GM23338 (cell line): ENCODE measurements at regions not wholly inside any gene's neighbourhood (a gene's known extent, or its start where the extent isn't known, plus 50 kb on each side); places are given as distances from the start of the nearest gene placed in this dataset.

Experiments
- ATAC-seq: fragments of 200-7000 bp; cut with Tn5 transposase; 3 replicates; pipeline ENCODE4 v1.9.1; 2020
- DNase-seq: peaks from one replicate; pipeline ENCODE4 v3.0.0-alpha.2; 2015; ENCODE audit warnings: low spot score
- H2AFZ ChIP-seq: fragments of 200-600 bp; sonication (generic); 2 replicates; pipeline ENCODE4 v1.8.0; 2016; ENCODE audit warnings: antibody characterized with exemption, mild to moderate bottlenecking, moderate library complexity
- H3F3A ChIP-seq: fragments of 200-600 bp; sonication (generic); replicated peaks from 2 replicates; pipeline ENCODE4 v1.8.0; 2017; ENCODE audit warnings: antibody characterized with exemption, mixed run types, low read depth
- H3K27ac ChIP-seq: fragments of 200-600 bp; sonication (generic); 2 replicates; pipeline ENCODE4 v1.6.1; 2016; ENCODE audit warnings: low read depth
- H3K27me3 ChIP-seq: fragments of 200-600 bp; sonication (generic); 2 replicates; pipeline ENCODE4 v1.8.0; 2016; ENCODE audit warnings: mild to moderate bottlenecking, mixed run types, moderate library complexity; ENCODE audit not compliant: insufficient read depth
- H3K36me3 ChIP-seq: fragments of 200-600 bp; sonication (generic); 2 replicates; pipeline ENCODE4 v1.8.0; 2016; ENCODE audit warnings: mild to moderate bottlenecking; ENCODE audit not compliant: insufficient read depth
- H3K4me1 ChIP-seq: fragments of 200-600 bp; sonication (generic); 2 replicates; pipeline ENCODE4 v1.8.0; 2016; ENCODE audit warnings: mild to moderate bottlenecking, moderate library complexity; ENCODE audit not compliant: insufficient read depth
- H3K4me2 ChIP-seq: fragments of 200-600 bp; sonication (generic); 2 replicates; pipeline ENCODE4 v1.7.1; 2017; ENCODE audit warnings: mixed run types
- H3K4me3 ChIP-seq: fragments of 200-600 bp; sonication (generic); 2 replicates; pipeline ENCODE4 v1.6.1; 2016; ENCODE audit warnings: mixed run types
- H3K79me2 ChIP-seq: fragments of 200-600 bp; sonication (generic); replicated peaks from 2 replicates; pipeline ENCODE4 v1.8.0; 2017; ENCODE audit warnings: mild to moderate bottlenecking; ENCODE audit not compliant: insufficient read depth
- H3K9me2 ChIP-seq: fragments of 200-600 bp; sonication (generic); 2 replicates; pipeline ENCODE4 v1.8.0; 2017; ENCODE audit not compliant: insufficient read depth
- H4K20me1 ChIP-seq: fragments of 200-600 bp; sonication (generic); replicated peaks from 2 replicates; pipeline ENCODE4 v1.8.0; 2017; ENCODE audit warnings: mild to moderate bottlenecking; ENCODE audit not compliant: insufficient read depth
- H3K27ac Mint-ChIP-seq: 2 replicates; pipeline ENCODE4 v1.8.0; 2020; ENCODE audit warnings: inconsistent platforms, mild to moderate bottlenecking, moderate library complexity, mixed read lengths
- H3K27me3 Mint-ChIP-seq: 3 replicates; pipeline ENCODE4 v1.8.0; 2022; ENCODE audit warnings: low read depth, mild to moderate bottlenecking, moderate library complexity, mixed read lengths, inconsistent platforms; ENCODE audit not compliant: insufficient read depth, poor library complexity
- H3K36me3 Mint-ChIP-seq: 3 replicates; pipeline ENCODE4 v1.8.0; 2021; ENCODE audit warnings: low read depth, mild to moderate bottlenecking, inconsistent platforms, moderate library complexity, mixed read lengths
- H3K4me1 Mint-ChIP-seq: 3 replicates; pipeline ENCODE4 v1.8.0; 2020; ENCODE audit warnings: mild to moderate bottlenecking, inconsistent platforms, mixed read lengths
- H3K4me3 Mint-ChIP-seq: 3 replicates; pipeline ENCODE4 v1.8.0; 2021; ENCODE audit warnings: moderate library complexity, mild to moderate bottlenecking, inconsistent platforms, mixed read lengths
- H3K9me3 Mint-ChIP-seq: 3 replicates; pipeline ENCODE4 v1.8.0; 2020; ENCODE audit warnings: moderate library complexity, mild to moderate bottlenecking, inconsistent platforms, mixed read lengths
- CREB1 ChIP-seq: fragments of 250-450 bp; sonication (Bioruptor Pico); IDR thresholded peaks from 2 replicates; pipeline ENCODE4 v1.5.0; 2020; ENCODE audit warnings: low read depth, mild to moderate bottlenecking, moderate library complexity
- CTCF ChIP-seq, 2 experiments: fragments of 200-600 bp in 1 of 2; sonication (generic) in 1 of 2; conservative IDR thresholded peaks; 2 replicates each; pipeline versions ENCODE4 v1.5.1 to v1.6.1; 2016 to 2017; ENCODE audit warnings: antibody characterized with exemption in 2 of 2, low read depth in 2 of 2, mild to moderate bottlenecking in 2 of 2, moderate library complexity in 1 of 2
- EZH2 ChIP-seq: fragments of 200-600 bp; sonication (generic); IDR thresholded peaks from one replicate; pipeline ENCODE4 v1.8.0; 2017; ENCODE audit warnings: antibody characterized with exemption, mild to moderate bottlenecking, low read depth; ENCODE audit not compliant: unreplicated experiment
- EZH2phosphoT487 ChIP-seq: fragments of 200-600 bp; sonication (generic); IDR thresholded peaks from one replicate; pipeline ENCODE4 v1.8.1; 2018; ENCODE audit warnings: antibody characterized with exemption; ENCODE audit not compliant: unreplicated experiment
- JUNB ChIP-seq: IDR thresholded peaks from one replicate; pipeline ENCODE4 v1.6.1; 2016; ENCODE audit warnings: antibody characterized with exemption; ENCODE audit not compliant: unreplicated experiment
- NANOG ChIP-seq: IDR thresholded peaks from 2 replicates; pipeline ENCODE4 v1.6.1; 2016; ENCODE audit warnings: antibody characterized with exemption, borderline replicate concordance
- POLR2AphosphoS5 ChIP-seq: IDR thresholded peaks from 2 replicates; pipeline ENCODE4 v1.6.1; 2016; ENCODE audit warnings: antibody characterized with exemption, low read depth
- STAT1 ChIP-seq: IDR thresholded peaks from one replicate; pipeline ENCODE4 v1.6.1; 2016; ENCODE audit warnings: antibody characterized with exemption; ENCODE audit not compliant: unreplicated experiment
- ZNF114 ChIP-seq: fragments of 250-450 bp; sonication (Bioruptor Pico); IDR thresholded peaks from 2 replicates; pipeline ENCODE4 v1.5.0; 2020; ENCODE audit warnings: mild to moderate bottlenecking, moderate library complexity
- ZNF331 ChIP-seq: fragments of 250-450 bp; sonication (Bioruptor Pico); IDR thresholded peaks from 2 replicates; pipeline ENCODE4 v1.5.0; 2020; ENCODE audit warnings: low read depth, mild to moderate bottlenecking, moderate library complexity
- TF ChIP-seq, protein P1 (sequence below): IDR thresholded peaks from 2 replicates; pipeline ENCODE4 v1.6.1; 2016; ENCODE audit warnings: antibody characterized with exemption
- TF ChIP-seq, protein P2 (sequence below): fragments of 250-450 bp; sonication (Bioruptor Pico); IDR thresholded peaks from 2 replicates; pipeline ENCODE4 v1.5.0; 2020; ENCODE audit warnings: mild to moderate bottlenecking, moderate library complexity
- TF ChIP-seq, protein P3 (sequence below): IDR thresholded peaks from one replicate; pipeline ENCODE4 v1.6.1; 2018; ENCODE audit warnings: antibody characterized with exemption; ENCODE audit not compliant: unreplicated experiment

- ATAC-seq (no peak), DNase-seq (no peak)
These were observed 62.1 kb upstream of the LYZL2 start for GRCh38 chr10:30691639-30692015.

More at GRCh38 chr10:30691639-30692015, 62.1 kb upstream of the LYZL2 start:
- H3K36me3 Mint-ChIP-seq = no peaks in the 10 kb centered on the region
- no peak overlapping the region for H3K4me2 ChIP-seq
- H3K4me1 Mint-ChIP-seq = peaks cover 16% of the 10 kb centered on the region
- no peak overlapping the region for H3K27ac ChIP-seq
- no peaks in the 10 kb centered on the region for H3K36me3 ChIP-seq
- H3K9me2 ChIP-seq = no peaks in the 10 kb centered on the region
- H3K27me3 Mint-ChIP-seq = peaks cover 3% of the 10 kb centered on the region
- H3K4me3 ChIP-seq = no peak overlapping the region
- no peaks in the 10 kb centered on the region for H3K27me3 ChIP-seq
- H4K20me1 ChIP-seq = no peaks in the 10 kb centered on the region
- no peak overlapping the region for H3K4me3 Mint-ChIP-seq
- TF ChIP-seq EZH2phosphoT487 (no peak), EZH2 (no peak), POLR2AphosphoS5 (no peak), STAT1 (no peak), JUNB (no peak), CTCF (conservative IDR thresholded peaks at IDR 0.05; ENCODE audit: low read depth in 2 of 2) (no peak), CREB1 (CRISPR knock-in tag) (no peak), NANOG (no peak), ZNF114 (CRISPR knock-in tag) (no peak), ZNF331 (no peak)
- TF ChIP-seq, protein P1, sequence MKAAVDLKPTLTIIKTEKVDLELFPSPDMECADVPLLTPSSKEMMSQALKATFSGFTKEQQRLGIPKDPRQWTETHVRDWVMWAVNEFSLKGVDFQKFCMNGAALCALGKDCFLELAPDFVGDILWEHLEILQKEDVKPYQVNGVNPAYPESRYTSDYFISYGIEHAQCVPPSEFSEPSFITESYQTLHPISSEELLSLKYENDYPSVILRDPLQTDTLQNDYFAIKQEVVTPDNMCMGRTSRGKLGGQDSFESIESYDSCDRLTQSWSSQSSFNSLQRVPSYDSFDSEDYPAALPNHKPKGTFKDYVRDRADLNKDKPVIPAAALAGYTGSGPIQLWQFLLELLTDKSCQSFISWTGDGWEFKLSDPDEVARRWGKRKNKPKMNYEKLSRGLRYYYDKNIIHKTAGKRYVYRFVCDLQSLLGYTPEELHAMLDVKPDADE = no peak
- TF ChIP-seq, protein P2, sequence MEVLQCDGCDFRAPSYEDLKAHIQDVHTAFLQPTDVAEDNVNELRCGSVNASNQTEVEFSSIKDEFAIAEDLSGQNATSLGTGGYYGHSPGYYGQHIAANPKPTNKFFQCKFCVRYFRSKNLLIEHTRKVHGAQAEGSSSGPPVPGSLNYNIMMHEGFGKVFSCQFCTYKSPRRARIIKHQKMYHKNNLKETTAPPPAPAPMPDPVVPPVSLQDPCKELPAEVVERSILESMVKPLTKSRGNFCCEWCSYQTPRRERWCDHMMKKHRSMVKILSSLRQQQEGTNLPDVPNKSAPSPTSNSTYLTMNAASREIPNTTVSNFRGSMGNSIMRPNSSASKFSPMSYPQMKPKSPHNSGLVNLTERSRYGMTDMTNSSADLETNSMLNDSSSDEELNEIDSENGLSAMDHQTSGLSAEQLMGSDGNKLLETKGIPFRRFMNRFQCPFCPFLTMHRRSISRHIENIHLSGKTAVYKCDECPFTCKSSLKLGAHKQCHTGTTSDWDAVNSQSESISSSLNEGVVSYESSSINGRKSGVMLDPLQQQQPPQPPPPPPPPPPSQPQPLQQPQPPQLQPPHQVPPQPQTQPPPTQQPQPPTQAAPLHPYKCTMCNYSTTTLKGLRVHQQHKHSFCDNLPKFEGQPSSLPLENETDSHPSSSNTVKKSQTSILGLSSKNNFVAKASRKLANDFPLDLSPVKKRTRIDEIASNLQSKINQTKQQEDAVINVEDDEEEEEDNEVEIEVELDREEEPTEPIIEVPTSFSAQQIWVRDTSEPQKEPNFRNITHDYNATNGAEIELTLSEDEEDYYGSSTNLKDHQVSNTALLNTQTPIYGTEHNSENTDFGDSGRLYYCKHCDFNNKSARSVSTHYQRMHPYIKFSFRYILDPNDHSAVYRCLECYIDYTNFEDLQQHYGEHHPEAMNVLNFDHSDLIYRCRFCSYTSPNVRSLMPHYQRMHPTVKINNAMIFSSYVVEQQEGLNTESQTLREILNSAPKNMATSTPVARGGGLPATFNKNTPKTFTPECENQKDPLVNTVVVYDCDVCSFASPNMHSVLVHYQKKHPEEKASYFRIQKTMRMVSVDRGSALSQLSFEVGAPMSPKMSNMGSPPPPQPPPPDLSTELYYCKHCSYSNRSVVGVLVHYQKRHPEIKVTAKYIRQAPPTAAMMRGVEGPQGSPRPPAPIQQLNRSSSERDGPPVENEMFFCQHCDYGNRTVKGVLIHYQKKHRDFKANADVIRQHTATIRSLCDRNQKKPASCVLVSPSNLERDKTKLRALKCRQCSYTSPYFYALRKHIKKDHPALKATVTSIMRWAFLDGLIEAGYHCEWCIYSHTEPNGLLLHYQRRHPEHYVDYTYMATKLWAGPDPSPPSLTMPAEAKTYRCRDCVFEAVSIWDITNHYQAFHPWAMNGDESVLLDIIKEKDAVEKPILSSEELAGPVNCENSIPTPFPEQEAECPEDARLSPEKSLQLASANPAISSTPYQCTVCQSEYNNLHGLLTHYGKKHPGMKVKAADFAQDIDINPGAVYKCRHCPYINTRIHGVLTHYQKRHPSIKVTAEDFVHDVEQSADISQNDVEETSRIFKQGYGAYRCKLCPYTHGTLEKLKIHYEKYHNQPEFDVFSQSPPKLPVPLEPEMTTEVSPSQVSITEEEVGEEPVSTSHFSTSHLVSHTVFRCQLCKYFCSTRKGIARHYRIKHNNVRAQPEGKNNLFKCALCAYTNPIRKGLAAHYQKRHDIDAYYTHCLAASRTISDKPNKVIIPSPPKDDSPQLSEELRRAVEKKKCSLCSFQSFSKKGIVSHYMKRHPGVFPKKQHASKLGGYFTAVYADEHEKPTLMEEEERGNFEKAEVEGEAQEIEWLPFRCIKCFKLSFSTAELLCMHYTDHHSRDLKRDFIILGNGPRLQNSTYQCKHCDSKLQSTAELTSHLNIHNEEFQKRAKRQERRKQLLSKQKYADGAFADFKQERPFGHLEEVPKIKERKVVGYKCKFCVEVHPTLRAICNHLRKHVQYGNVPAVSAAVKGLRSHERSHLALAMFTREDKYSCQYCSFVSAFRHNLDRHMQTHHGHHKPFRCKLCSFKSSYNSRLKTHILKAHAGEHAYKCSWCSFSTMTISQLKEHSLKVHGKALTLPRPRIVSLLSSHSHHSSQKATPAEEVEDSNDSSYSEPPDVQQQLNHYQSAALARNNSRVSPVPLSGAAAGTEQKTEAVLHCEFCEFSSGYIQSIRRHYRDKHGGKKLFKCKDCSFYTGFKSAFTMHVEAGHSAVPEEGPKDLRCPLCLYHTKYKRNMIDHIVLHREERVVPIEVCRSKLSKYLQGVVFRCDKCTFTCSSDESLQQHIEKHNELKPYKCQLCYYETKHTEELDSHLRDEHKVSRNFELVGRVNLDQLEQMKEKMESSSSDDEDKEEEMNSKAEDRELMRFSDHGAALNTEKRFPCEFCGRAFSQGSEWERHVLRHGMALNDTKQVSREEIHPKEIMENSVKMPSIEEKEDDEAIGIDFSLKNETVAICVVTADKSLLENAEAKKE (CRISPR knock-in tag) = no peak
- TF ChIP-seq, protein P3, sequence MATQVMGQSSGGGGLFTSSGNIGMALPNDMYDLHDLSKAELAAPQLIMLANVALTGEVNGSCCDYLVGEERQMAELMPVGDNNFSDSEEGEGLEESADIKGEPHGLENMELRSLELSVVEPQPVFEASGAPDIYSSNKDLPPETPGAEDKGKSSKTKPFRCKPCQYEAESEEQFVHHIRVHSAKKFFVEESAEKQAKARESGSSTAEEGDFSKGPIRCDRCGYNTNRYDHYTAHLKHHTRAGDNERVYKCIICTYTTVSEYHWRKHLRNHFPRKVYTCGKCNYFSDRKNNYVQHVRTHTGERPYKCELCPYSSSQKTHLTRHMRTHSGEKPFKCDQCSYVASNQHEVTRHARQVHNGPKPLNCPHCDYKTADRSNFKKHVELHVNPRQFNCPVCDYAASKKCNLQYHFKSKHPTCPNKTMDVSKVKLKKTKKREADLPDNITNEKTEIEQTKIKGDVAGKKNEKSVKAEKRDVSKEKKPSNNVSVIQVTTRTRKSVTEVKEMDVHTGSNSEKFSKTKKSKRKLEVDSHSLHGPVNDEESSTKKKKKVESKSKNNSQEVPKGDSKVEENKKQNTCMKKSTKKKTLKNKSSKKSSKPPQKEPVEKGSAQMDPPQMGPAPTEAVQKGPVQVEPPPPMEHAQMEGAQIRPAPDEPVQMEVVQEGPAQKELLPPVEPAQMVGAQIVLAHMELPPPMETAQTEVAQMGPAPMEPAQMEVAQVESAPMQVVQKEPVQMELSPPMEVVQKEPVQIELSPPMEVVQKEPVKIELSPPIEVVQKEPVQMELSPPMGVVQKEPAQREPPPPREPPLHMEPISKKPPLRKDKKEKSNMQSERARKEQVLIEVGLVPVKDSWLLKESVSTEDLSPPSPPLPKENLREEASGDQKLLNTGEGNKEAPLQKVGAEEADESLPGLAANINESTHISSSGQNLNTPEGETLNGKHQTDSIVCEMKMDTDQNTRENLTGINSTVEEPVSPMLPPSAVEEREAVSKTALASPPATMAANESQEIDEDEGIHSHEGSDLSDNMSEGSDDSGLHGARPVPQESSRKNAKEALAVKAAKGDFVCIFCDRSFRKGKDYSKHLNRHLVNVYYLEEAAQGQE = no peak
- H3F3A ChIP-seq = no peaks in the 10 kb centered on the region
- H3K9me3 Mint-ChIP-seq = no peaks in the 10 kb centered on the region
- H2AFZ ChIP-seq = peak overlapping the region; percentile 63; the same call in 1 of the 2 replicates
- H3K27ac Mint-ChIP-seq = no peak overlapping the region
- no peaks in the 10 kb centered on the region for H3K79me2 ChIP-seq
- peaks cover 19% of the 10 kb centered on the region for H3K4me1 ChIP-seq
